Left lung (tissue), 4 donors: ENCODE measurements at regions not wholly inside any gene's neighbourhood (a gene's known extent, or its start where the extent isn't known, plus 50 kb on each side); places are given as distances from the start of the nearest gene placed in this dataset.

Experiments used
- ATAC-seq: fragments of 200-7000 bp; cut with Tn5 transposase; one replicate; pipeline ENCODE4 v1.9.1; 2020; ENCODE audit warnings: moderate library complexity
- DNase-seq, 4 donors: peaks; one replicate each; pipeline ENCODE4 v3.0.0-alpha.2; 2013 to 2020
- H3K27ac ChIP-seq, 2 donors: fragments of 200-600 bp; sonication (generic) in 1 of 2; one replicate each; pipeline versions ENCODE4 v1.5.0 to v1.8.0; 2020 to 2021
- H3K27me3 ChIP-seq, 2 donors: fragments of 200-600 bp; sonication (generic) in 1 of 2; one replicate each; pipeline versions ENCODE4 v1.5.0 to v1.8.0; 2020 to 2021
- H3K36me3 ChIP-seq, 2 donors: fragments of 200-600 bp; sonication (generic) in 1 of 2; one replicate each; pipeline versions ENCODE4 v1.5.0 to v1.8.0; 2020 to 2021
- H3K4me1 ChIP-seq, 2 donors: fragments of 200-600 bp; one replicate each; pipeline ENCODE4 v1.8.0; 2021
- H3K4me3 ChIP-seq, 2 donors: fragments of 200-600 bp; sonication (generic) in 1 of 2; one replicate each; pipeline versions ENCODE4 v1.5.0 to v1.8.0; 2020 to 2021; ENCODE audit warnings: mild to moderate bottlenecking in 1 of 2
- H3K9me3 ChIP-seq, 2 donors: fragments of 200-600 bp; sonication (generic) in 1 of 2; one replicate each; pipeline versions ENCODE4 v1.5.0 to v1.8.0; 2020 to 2021
- intact Hi-C, 2 donors: fragments of 100-400 bp; cut with DNase I; formaldehyde crosslinking; loops; one replicate each; pipeline versions ENCODE4 v1.11.2 to v1.14.2; 2022
- TF ChIP-seq, protein P1 (sequence below), 2 donors: fragments of 200-600 bp; sonication (generic) in 1 of 2; IDR thresholded peaks; one replicate each; pipeline versions ENCODE4 v1.5.0 to v1.8.0; 2021; ENCODE audit warnings: antibody characterized with exemption in 2 of 2
- donor health status: DM: no; HTN: yes; CAD: no.
- donor health status: DM: no; HTN: no; CAD: no.

GRCh38 chr15:93382200-93382820 lies 293.3 kb upstream of the RGMA start:
- TF ChIP-seq, protein P1, sequence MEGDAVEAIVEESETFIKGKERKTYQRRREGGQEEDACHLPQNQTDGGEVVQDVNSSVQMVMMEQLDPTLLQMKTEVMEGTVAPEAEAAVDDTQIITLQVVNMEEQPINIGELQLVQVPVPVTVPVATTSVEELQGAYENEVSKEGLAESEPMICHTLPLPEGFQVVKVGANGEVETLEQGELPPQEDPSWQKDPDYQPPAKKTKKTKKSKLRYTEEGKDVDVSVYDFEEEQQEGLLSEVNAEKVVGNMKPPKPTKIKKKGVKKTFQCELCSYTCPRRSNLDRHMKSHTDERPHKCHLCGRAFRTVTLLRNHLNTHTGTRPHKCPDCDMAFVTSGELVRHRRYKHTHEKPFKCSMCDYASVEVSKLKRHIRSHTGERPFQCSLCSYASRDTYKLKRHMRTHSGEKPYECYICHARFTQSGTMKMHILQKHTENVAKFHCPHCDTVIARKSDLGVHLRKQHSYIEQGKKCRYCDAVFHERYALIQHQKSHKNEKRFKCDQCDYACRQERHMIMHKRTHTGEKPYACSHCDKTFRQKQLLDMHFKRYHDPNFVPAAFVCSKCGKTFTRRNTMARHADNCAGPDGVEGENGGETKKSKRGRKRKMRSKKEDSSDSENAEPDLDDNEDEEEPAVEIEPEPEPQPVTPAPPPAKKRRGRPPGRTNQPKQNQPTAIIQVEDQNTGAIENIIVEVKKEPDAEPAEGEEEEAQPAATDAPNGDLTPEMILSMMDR (IDR thresholded peaks at IDR 0.05) = no peak
- intact Hi-C loops = no loop called here

GRCh38 chr15:93378558-93378957 lies 289.5 kb upstream of the RGMA start:
- no peaks in the 10 kb centered on the region for H3K4me1 ChIP-seq
- DNase-seq (no peak), ATAC-seq (no peak)
- H3K4me3 ChIP-seq = no peak overlapping the region
- intact Hi-C loops = no loop called here
- H3K9me3 ChIP-seq = no peaks in the 10 kb centered on the region
- no peak overlapping the region for H3K27ac ChIP-seq
- H3K36me3 ChIP-seq = no peaks in the 10 kb centered on the region
- TF ChIP-seq, protein P1 (IDR thresholded peaks at IDR 0.05) = no peak
- H3K27me3 ChIP-seq = no peaks in the 10 kb centered on the region

More at GRCh38 chr15:93382200-93382820, 293.3 kb upstream of the RGMA start:
- ATAC-seq (no peak), DNase-seq (no peak)
- Histone ChIP-seq H3K27ac (no peak overlapping the region), H3K27me3 (no peaks in the 10 kb centered on the region), H3K36me3 (no peaks in the 10 kb centered on the region), H3K9me3 (no peaks in the 10 kb centered on the region), H3K4me1 (no peaks in the 10 kb centered on the region), H3K4me3 (no peak overlapping the region)

GRCh38 chr15:93372865-93373223 lies 283.8 kb upstream of the RGMA start:
- no peak for DNase-seq
- H3K27ac ChIP-seq = no peak overlapping the region
- TF ChIP-seq, protein P1 (IDR thresholded peaks at IDR 0.05) = no peak
- ATAC-seq = no peak
- H3K9me3 ChIP-seq = no peaks in the 10 kb centered on the region
- no peaks in the 10 kb centered on the region for H3K4me1 ChIP-seq
- intact Hi-C loops = no loop called here
- no peaks in the 10 kb centered on the region for H3K36me3 ChIP-seq
- no peaks in the 10 kb centered on the region for H3K27me3 ChIP-seq
- H3K4me3 ChIP-seq = no peak overlapping the region

DNA sequence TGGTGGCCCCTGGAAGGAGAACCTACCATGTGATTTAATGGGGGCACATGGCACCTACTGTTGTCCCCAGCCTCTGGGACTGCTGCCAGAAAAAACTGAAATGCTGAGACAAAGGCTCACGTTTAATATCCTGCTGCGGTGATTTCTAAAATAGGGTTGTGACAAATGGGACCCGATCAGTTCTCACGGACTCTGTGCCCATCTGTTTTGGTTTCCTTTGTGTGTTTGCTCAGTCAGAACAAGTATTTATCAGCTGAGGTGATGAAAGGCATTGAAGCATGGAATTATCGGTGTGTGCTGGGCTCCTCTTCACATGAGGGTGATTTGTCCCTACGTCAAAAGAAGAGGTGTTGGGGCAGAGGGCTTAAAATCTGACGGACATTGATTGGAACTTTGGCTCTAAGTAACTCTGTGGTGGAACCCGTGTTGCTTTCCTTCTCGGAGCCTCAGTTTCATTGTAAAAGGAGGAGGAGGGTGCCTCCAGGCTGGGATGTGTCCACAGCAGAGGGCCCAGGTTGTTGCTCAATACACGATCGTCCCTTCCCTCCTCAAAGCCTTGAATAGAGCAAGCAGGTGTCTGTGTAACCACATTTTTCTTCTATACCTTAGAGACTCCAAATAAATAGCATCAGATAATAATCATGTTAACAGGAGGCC lies 283.3 kb upstream of the RGMA start:
- TF ChIP-seq, protein P1 (IDR thresholded peaks at IDR 0.05) = no peak
- Histone ChIP-seq H3K27ac (no peak overlapping the region), H3K9me3 (no peaks in the 10 kb centered on the region), H3K27me3 (no peaks in the 10 kb centered on the region), H3K36me3 (no peaks in the 10 kb centered on the region), H3K4me3 (no peak overlapping the region), H3K4me1 (no peaks in the 10 kb centered on the region)
- ATAC-seq (no peak), DNase-seq (no peak)
- intact Hi-C loops = no loop called here

- peaks cover 0 to 18% of the 10 kb centered on the region in 2 donors for H3K27me3 ChIP-seq
- H3K36me3 ChIP-seq = no peaks in the 10 kb centered on the region
- no peak overlapping the region for H3K4me3 ChIP-seq
- intact Hi-C loops = no loop called here
- no peak overlapping the region for H3K27ac ChIP-seq
- H3K4me1 ChIP-seq = no peaks in the 10 kb centered on the region
- TF ChIP-seq, protein P1 (IDR thresholded peaks at IDR 0.05) = no peak
- DNase-seq = no peak
- ATAC-seq = no peak
- H3K9me3 ChIP-seq = no peaks in the 10 kb centered on the region
These were observed 277.5 kb upstream of the RGMA start for GRCh38 chr15:93366387-93367100.
